MM.1S (cell line): ENCODE measurements at regions not wholly inside any gene's neighbourhood (a gene's known extent, or its start where the extent isn't known, plus 50 kb on each side); places are given as distances from the start of the nearest gene placed in this dataset.

ENCODE experiments used
- DNase-seq: peaks from one replicate; pipeline ENCODE4 v3.0.0-alpha.2; 2015
- H2AFZ ChIP-seq: fragments of 300-600 bp; sonication (generic); 2 replicates; pipeline ENCODE4 v1.6.0; 2016; ENCODE audit warnings: antibody characterized with exemption, low read length
- H3F3A ChIP-seq: fragments of 300-600 bp; sonication (generic); 2 replicates; pipeline ENCODE4 v1.6.1; 2016; ENCODE audit warnings: mild to moderate bottlenecking, antibody characterized with exemption, low read length, moderate library complexity, mixed read lengths; ENCODE audit not compliant: insufficient read depth
- H3K27ac ChIP-seq: fragments of 300-600 bp; sonication (generic); 2 replicates; pipeline ENCODE4 v1.5.1; 2016; ENCODE audit warnings: mild to moderate bottlenecking, low read length
- H3K27me3 ChIP-seq: fragments of 300-600 bp; sonication (generic); replicated peaks from 2 replicates; pipeline ENCODE4 v1.6.0; 2016; ENCODE audit warnings: low read length; ENCODE audit not compliant: insufficient read depth
- H3K36me3 ChIP-seq: fragments of 300-600 bp; sonication (generic); replicated peaks from 2 replicates; pipeline ENCODE4 v1.6.1; 2016; ENCODE audit warnings: mild to moderate bottlenecking, low read length, mixed read lengths; ENCODE audit not compliant: insufficient read depth
- H3K4me1 ChIP-seq: fragments of 300-600 bp; sonication (generic); 2 replicates; pipeline ENCODE4 v1.6.1; 2016; ENCODE audit warnings: low read length, mixed read lengths
- H3K4me2 ChIP-seq: fragments of 300-600 bp; sonication (generic); 2 replicates; pipeline ENCODE4 v1.6.0; 2016; ENCODE audit warnings: low read depth, low read length
- H3K4me3 ChIP-seq: fragments of 300-600 bp; sonication (generic); 2 replicates; pipeline ENCODE4 v1.5.1; 2016; ENCODE audit warnings: low read length, mixed read lengths
- H3K79me2 ChIP-seq: fragments of 300-600 bp; sonication (generic); 2 replicates; pipeline ENCODE4 v1.6.1; 2016; ENCODE audit warnings: mixed run types, low read length, mixed read lengths
- H3K9ac ChIP-seq: fragments of 300-600 bp; sonication (generic); 2 replicates; pipeline ENCODE4 v1.6.1; 2016; ENCODE audit warnings: low read length, mixed read lengths
- H3K9me2 ChIP-seq: fragments of 300-600 bp; sonication (generic); replicated peaks from 2 replicates; pipeline ENCODE4 v1.6.1; 2016; ENCODE audit warnings: mild to moderate bottlenecking, low read length, mixed read lengths; ENCODE audit not compliant: insufficient read depth
- H3K9me3 ChIP-seq: fragments of 300-600 bp; sonication (generic); replicated peaks from 2 replicates; pipeline ENCODE4 v1.6.1; 2016; ENCODE audit warnings: mild to moderate bottlenecking, low read length, mixed read lengths; ENCODE audit not compliant: insufficient read depth
- H4K20me1 ChIP-seq: fragments of 300-600 bp; sonication (generic); 2 replicates; pipeline ENCODE4 v1.6.1; 2016; ENCODE audit warnings: mild to moderate bottlenecking, low read length, moderate library complexity, mixed read lengths; ENCODE audit not compliant: insufficient read depth
- EZH2 ChIP-seq: fragments of 300-600 bp; sonication (generic); optimal IDR thresholded peaks from 2 replicates; pipeline ENCODE3; 2017; ENCODE audit warnings: low read depth, mild to moderate bottlenecking, antibody characterized with exemption, low read length, mixed read lengths
- EZH2phosphoT487 ChIP-seq: fragments of 300-600 bp; sonication (generic); IDR thresholded peaks from 2 replicates; pipeline ENCODE4 v1.6.1; 2018; ENCODE audit warnings: antibody characterized with exemption, low read length
- TF ChIP-seq, protein P1 (sequence below): fragments of 300-600 bp; sonication (generic); IDR thresholded peaks from 2 replicates; pipeline ENCODE4 v1.5.1; 2016; ENCODE audit warnings: antibody characterized with exemption, low read length, mixed read lengths

DNA sequence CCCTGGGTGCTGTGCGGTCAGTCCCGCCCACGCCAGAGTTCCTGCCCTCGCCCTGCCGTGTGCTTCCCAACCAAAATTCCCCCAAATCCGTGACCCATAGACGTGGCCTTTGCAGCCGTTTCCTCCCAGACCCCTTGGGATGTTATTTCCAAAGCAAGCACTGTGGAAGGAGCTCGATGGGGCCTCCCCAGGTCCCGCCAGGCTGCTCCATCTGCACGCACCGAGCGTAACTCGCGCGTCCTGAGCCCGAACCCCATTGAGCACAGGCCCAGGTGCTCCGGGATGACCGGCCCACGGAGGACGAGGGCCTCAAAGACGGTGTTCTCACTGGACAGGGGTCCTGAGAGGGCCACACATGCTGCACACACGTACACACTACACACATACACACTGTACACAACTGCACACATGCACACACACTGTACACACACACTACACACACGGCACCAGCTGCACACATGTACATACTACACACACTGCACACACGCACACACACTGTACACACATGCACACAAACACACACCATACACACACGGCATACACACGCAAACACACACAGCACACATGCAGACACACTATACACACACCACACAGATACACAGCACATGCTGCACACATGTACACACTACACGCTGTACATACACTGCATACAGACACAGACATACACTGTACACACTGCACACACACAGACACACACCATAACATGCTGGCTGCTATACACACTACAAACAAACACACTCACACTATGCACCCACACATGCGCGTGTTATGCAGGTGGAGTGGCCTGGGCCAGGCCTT is 431.2 kb upstream of the SALL3 start:
- H4K20me1 ChIP-seq = no peaks in the 10 kb centered on the region
- H3K9ac ChIP-seq = no peak overlapping the region
- H3K36me3 ChIP-seq = no peaks in the 10 kb centered on the region
- no peaks in the 10 kb centered on the region for H3K79me2 ChIP-seq
- no peak overlapping the region for H2AFZ ChIP-seq
- H3K4me2 ChIP-seq = no peak overlapping the region
- H3K27ac ChIP-seq = no peak overlapping the region
- no peak for DNase-seq
- H3K9me2 ChIP-seq = no peaks in the 10 kb centered on the region
- H3K4me3 ChIP-seq = no peak overlapping the region
- H3K4me1 ChIP-seq = no peaks in the 10 kb centered on the region
- H3K9me3 ChIP-seq = no peaks in the 10 kb centered on the region
- H3K27me3 ChIP-seq = no peaks in the 10 kb centered on the region
- no peaks in the 10 kb centered on the region for H3F3A ChIP-seq
- TF ChIP-seq, protein P1, sequence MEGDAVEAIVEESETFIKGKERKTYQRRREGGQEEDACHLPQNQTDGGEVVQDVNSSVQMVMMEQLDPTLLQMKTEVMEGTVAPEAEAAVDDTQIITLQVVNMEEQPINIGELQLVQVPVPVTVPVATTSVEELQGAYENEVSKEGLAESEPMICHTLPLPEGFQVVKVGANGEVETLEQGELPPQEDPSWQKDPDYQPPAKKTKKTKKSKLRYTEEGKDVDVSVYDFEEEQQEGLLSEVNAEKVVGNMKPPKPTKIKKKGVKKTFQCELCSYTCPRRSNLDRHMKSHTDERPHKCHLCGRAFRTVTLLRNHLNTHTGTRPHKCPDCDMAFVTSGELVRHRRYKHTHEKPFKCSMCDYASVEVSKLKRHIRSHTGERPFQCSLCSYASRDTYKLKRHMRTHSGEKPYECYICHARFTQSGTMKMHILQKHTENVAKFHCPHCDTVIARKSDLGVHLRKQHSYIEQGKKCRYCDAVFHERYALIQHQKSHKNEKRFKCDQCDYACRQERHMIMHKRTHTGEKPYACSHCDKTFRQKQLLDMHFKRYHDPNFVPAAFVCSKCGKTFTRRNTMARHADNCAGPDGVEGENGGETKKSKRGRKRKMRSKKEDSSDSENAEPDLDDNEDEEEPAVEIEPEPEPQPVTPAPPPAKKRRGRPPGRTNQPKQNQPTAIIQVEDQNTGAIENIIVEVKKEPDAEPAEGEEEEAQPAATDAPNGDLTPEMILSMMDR = no peak
- TF ChIP-seq EZH2phosphoT487 = no peak
- TF ChIP-seq EZH2 = no peak

DNA sequence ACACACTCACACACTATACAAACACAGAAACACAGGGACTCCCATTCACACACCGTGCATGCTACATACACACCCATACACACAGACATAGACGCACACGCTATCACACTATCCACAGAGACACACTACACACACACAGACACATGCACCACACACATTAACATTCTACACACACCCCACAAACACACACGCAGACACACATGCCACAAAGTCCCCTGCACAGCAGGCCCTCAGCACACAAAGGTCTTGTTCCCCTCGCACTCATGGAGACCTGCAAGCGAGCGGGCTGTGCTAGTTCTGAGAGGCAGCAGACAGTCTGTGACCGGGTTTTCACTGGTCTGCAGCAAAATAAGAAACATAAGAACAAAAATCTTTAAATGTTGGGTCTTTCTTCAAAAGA is 429.6 kb upstream of the SALL3 start:
- DNase-seq = no peak
- no peaks in the 10 kb centered on the region for H3K27me3 ChIP-seq
- H3K9ac ChIP-seq = no peak overlapping the region
- no peak overlapping the region for H3K4me3 ChIP-seq
- H3K9me2 ChIP-seq = no peaks in the 10 kb centered on the region
- H3K9me3 ChIP-seq = no peaks in the 10 kb centered on the region
- no peaks in the 10 kb centered on the region for H3K4me1 ChIP-seq
- no peaks in the 10 kb centered on the region for H3K36me3 ChIP-seq
- no peak overlapping the region for H3K27ac ChIP-seq
- TF ChIP-seq, protein P1 = no peak
- no peak for TF ChIP-seq EZH2
- TF ChIP-seq EZH2phosphoT487 = no peak
- H3K4me2 ChIP-seq = no peak overlapping the region
- no peaks in the 10 kb centered on the region for H4K20me1 ChIP-seq
- no peak overlapping the region for H2AFZ ChIP-seq
- H3K79me2 ChIP-seq = no peaks in the 10 kb centered on the region
- H3F3A ChIP-seq = no peaks in the 10 kb centered on the region

DNA sequence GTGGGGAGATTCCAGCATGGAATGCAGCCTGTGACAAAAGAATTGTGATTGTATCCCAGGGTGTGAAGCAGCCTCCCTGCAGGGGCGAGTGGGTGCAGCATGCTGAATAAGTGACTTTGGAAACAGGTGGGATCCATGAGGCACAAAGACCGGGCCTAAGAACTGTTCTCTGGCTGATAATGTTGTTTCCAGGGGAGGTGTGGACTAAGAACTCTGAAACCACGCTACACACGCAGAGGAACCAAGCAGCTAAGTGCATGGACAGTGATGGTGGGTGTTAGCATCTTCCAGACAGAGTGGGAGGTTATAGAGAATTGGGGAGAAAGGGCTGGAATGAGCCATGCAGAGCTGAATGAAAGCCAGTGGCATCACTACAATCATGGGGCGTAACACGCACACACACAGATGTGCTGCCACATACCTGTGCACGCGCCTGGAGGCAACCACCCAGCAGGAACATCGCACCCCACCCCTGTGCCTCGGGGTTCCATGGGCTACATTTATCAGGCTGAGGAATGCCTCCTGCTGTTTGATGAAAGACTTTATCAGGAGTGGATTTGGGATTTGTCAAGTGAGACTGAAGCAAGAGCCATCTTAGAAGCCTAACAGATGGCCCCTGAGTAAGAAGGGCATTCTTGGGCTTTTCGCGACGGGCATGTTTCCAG is 424.5 kb upstream of the SALL3 start:
- Histone ChIP-seq H3K4me1 (no peaks in the 10 kb centered on the region), H3K9me3 (no peaks in the 10 kb centered on the region), H2AFZ (no peak overlapping the region), H3F3A (no peaks in the 10 kb centered on the region), H3K36me3 (no peaks in the 10 kb centered on the region), H3K4me3 (no peak overlapping the region), H3K9ac (no peak overlapping the region), H3K27me3 (no peaks in the 10 kb centered on the region), H3K27ac (no peak overlapping the region), H3K9me2 (no peaks in the 10 kb centered on the region), H4K20me1 (no peaks in the 10 kb centered on the region), H3K4me2 (no peak overlapping the region), H3K79me2 (no peaks in the 10 kb centered on the region)
- DNase-seq = no peak
- TF ChIP-seq EZH2 (no peak), EZH2phosphoT487 (no peak)
- TF ChIP-seq, protein P1 = no peak
